Stimulated activated CD8-positive, alpha-beta memory T cell treated with anti-CD3 and anti-CD28 coated beads, Interleukin-2, amount 100 ng/mL, for 1 hour (primary cell): ENCODE measurements at regions not wholly inside any gene's neighbourhood (a gene's known extent, or its start where the extent isn't known, plus 50 kb on each side); places are given as distances from the start of the nearest gene placed in this dataset.
"Not testable (repeated sequence)": the region's sequence is repeated elsewhere in the genome, so short reads cannot be mapped to it uniquely, and the experiment has no call there.

Source experiments
- DNase-seq, 2 donors: peaks; one replicate each; pipeline ENCODE4 v3.0.0-alpha.2; 2020; ENCODE audit warnings: low read depth in 2 of 2

DNA sequence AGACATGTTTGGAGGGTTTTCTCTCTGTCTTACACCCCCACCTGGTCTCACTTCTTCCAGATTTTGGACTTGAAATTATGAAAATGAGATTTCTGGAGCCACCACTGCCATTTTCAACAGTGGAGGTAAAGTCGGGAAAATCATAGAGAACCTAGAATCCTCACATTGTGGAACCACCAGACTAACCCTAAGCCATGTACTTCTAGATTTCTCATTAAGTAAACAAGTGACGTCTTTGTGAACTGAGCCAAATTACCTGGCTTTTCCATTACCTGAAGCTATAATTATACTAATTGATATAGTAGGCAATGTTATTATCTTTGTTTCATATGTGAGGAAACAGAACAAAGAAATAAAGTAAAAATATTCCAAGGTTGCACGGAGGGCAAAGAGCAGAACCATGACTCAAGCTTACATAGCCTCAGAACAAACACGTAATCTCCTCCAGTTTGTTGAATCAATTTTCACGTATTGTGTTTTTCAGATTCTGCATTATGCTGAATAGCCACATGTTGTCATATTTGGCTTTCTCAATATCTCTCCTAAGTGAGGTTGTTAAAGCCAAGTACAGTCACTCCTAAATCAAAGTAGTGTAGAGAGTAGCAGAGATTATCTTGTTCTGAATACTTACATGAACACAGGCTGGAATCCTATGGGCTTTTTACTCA is 101.3 kb upstream of the CMC1 start:
- no peak for DNase-seq

DNA sequence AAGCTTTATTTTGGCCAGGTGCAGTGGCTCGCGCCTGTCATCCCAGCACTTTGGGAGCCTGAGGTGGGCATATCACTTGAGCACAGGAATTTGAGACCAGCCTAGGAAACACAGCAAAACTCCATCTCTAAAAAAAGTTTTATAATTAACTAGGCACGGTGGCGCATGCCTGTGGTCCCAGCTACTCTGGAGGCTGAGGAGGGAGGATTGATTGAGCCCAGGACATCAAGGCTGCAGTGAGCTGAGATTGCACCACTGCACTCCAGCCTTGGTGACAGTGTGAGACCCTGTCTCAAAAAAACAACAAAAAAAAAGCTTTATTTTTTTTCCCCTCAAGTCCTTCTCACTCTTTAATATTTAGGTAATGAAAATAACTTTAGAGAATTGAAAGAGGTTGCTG is 100.8 kb upstream of the CMC1 start:
- DNase-seq = no peak

DNA sequence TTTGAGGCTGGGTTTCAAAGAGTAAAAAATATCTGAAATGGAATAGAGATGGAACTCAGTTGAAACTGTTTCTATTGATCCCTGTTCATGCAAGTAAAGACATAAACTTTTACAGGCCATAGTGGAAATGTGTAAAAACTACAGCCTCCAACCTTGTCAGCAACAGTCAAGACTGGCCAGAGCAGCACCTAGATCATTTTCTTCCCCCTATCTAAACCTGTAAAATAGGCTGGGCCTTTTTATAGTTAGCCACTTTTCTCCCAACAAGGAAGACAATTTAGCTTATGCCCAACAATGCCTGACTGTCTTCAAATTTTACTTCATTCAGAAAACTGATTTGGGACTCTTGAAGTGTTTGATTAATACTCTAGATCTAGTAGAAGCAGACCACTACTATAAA is 91.5 kb upstream of the CMC1 start:
- no peak for DNase-seq

DNA sequence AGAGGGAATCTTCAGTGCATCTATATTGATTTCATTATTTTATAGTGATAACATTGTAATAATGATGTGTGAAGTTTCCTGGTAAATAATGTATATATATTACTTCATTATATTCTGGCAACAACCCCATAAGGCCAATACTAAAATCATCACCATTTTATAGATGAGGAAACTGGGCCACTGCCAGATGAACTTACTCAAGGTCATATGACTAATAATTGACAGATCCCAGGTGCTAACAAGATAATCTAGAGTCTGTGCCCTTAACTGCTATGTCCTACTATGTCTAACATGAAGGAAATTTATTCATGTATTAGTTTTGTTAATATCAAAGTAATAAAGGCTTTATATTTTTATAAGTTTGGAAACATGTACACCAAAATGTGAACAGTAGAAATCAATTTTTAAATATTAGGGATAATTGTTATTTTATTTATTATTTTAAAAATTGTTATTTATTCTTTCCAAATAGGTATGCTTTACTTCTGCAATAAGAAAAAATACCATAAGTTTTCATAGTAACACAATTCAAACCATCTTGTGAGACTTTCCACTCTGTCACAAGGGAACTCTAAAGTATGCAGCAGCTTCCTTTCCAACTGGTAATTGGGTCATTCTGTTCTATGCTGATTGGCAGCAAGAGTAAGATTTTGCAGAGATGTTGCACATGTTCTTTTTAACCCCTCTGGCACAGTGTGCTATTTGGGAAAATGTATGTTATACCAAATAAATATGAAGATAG is 90.8 kb upstream of the CMC1 start:
- no peak for DNase-seq

DNA sequence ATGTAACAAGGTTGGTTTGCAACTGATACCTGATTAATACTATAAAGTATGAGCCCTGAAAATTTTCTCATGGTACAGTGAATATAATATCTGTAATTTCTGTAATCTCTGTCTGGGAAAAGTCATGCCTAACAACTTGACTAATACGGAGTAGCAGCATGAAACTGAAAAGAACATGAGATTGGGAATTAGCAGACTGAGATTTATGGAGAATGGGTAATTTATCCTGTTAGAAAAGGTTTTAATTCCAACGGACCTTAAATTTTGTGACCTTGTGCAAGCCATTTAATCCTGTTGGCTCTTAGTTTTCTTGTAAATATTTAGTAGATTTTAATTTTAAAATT is 90.2 kb upstream of the CMC1 start:
- DNase-seq = no peak

DNA sequence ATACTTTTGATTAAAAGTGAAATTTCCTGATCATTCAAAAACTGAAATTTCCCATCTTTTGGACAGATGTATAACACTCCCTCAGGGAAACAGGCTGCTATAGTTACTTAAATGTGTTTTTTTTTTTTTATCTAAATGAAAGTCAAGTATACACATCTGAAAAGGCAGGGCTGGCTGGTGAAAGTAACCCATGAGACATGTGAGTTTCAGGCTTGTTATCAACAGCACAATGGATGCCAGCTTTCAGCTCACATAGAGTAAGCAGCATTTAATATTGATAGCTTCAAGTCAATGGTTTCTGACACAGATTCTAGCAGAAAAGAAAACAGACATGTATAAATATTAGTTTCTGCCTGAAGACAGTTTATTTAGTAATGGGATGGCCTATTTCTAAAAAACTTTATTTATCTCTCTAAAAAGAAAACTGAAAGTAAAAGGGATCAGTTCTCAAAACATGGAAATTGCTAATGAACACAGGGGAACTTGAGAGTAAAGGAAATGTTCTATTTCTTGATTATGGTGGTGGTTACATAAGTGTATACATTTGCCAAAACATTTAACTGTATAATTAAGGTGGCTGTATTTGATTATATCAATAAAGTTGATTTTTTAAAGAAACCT is 89.7 kb upstream of the CMC1 start:
- DNase-seq = no peak

DNA sequence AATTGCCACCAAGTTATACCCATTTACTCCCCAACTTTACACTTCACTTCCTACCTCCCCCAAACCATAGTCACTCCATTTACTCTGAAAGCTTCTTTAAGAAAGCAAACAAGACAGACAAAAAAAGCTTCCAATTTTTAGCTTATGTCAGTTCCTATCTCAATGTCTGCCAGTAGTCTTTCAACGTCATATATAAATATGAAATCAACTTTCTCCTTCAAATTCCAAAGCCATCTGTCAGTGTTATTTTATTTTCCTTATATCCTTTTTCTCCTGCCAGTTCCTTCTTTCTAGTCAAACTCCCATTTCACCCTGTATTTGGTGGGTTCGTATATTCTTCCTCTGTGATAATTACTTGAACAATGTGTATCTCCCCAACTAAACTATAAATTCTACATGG is 85.8 kb upstream of the CMC1 start:
- DNase-seq = no peak

DNA sequence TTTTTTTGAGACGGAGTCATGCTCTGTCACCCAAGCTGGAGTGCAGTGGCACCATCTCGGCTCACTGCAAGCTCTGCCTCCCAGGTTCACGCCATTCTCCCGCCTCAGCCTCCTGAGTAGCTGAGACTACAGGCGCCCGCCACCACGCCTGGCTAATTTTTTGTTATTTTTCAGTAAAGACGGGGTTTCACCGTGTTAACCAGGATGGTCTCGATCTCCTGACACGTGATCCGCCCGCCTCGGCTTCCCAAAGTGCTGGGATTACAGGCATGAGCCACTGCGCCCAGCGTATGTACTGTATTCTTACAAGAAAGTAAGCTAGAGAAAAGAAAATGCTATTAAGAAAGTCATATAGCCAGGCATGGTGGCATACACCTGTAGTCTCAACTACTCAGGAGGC is 84.8 kb upstream of the CMC1 start:
- DNase-seq = not testable (repeated sequence)

DNA sequence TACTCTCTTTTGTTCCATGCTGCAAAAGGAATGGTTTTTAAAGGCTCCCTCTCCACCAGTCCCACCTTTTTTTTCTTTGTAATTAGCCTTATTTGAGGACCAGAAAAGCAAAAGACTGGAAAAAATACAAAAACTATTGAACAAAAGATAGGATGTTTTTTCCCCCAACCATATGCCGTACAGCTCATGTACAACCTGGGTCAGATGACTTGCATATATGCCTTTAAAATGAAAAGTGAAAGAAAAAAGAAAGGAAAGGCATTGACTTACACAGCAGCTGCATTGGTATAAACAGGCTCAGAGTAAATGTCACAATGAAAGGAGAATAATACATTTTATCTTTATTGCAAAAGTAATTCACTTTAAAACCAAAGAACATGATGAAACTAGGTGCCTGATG is 69.5 kb upstream of the CMC1 start:
- DNase-seq = no peak

DNA sequence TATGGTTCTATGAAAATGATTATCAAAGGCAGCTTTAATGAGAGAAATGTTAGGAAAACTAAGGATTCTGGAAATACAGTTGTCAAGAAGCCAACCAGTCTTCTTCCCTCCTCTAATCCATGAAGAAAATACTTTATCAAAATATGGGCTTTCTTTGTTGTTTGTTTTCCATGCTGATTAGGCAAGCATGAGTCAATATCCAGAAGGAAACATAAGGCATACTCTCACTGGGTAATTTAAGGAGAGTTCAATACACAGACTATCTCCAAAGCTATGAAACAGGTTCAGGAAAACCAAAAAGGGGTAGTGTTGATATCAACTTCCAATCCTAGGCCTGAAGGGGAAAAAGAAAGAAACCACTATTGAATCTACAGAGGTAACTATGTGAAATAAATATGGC is 68.7 kb upstream of the CMC1 start:
- DNase-seq = no peak

DNA sequence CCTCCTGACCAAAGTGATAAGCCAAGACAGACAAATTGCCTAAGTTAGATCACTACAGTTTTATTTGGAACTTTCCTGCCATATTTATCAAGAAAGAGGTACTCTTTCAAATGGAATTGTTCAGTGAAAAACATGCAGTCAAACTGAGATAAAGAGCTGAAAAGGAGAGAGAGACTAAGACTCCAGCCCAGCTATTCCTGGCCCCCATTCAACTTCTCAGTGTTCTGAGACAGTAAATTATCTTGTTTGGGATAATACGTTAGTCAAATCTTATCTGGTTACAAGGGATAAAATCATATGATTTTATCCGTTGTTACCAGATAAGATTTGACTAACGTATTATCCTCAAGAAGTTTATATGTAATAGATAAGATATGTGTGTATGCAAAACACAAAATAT is 67.6 kb upstream of the CMC1 start:
- DNase-seq = no peak

DNA sequence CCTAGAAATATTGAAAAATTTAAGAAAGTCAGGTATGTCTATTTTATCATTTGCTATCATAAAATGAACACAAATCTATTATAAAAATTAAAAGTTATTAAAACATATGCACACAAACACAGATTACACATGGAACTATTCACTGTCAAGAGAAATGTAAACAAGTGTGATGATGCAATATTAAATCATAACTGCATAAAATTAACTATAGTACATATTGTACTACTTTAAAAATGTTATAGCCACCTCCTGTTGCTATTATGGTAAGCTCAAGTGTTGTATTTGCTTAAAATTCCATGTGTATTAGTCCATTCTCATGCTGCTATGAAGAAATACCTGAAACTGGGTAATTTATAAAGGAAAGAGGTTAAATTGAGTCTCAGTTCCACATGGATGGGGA is 54.7 kb upstream of the CMC1 start:
- no peak for DNase-seq

DNA sequence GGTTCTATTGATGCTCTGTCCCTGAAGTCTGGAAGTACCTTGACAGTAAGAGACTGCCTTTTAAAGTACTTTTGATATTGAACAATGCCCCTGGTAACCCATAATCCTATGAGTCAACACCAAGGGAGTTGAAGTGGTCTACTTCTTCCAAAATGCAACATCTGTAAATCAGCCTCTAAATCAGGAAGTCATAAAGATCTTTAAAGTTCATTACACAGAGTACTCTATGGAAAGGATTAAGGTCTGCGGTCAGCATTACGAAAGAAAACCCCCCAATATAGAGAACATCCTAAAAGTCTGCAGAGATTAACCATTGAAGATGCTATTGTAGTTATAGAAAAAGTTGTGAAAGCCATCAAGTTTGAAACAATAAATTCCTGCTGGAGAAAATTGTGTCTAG is 52.7 kb upstream of the CMC1 start:
- DNase-seq = no peak

DNA sequence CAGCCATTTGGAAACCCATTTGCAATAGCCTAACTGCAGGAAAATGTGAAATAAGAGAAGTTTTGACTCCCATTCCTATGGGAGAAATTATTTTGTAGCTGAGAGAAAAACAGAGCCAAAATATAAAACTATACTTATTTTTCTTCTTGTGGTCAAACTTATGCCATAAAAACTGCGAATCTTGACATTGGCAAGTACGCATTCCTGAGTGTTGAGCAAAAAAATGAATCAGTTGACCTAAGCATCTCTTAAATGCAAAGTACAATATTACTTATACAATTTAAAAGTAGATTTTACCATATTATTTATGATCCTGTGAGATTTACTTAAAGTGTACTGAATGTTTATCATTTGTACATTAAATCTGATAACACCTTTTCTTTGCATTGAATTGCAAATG is 50.1 kb upstream of the CMC1 start:
- no peak for DNase-seq
